ENCODE measurements at regions not wholly inside any gene's neighbourhood (a gene's known extent, or its start where the extent isn't known, plus 50 kb on each side); places are given as distances from the start of the nearest gene placed in this dataset.

DNA sequence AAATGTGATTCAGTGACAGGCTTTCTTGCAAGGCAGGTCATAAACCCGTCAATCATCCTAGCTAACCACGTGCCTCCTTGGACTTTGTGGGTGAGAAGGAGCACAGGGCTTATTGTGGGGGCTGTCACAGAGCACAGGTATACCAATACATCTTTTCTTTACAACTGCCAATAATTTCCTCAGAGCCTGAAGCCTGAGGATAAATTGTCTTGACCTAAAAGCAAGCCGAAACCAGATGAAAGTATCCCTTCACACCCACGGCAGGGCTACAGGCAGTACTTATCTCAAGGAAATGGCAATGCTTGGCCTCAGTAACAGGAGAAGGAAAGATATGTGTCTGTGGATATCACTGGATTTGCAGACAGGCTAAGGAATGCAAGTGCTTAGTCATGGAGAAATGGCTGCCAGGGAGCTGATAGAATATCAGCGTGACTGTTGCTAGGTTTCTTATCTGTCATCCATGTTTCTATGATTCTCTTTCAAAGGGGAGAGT lies 90.3 kb upstream of the ZNF366 start (continued):
- TF ChIP-seq, protein P1, sequence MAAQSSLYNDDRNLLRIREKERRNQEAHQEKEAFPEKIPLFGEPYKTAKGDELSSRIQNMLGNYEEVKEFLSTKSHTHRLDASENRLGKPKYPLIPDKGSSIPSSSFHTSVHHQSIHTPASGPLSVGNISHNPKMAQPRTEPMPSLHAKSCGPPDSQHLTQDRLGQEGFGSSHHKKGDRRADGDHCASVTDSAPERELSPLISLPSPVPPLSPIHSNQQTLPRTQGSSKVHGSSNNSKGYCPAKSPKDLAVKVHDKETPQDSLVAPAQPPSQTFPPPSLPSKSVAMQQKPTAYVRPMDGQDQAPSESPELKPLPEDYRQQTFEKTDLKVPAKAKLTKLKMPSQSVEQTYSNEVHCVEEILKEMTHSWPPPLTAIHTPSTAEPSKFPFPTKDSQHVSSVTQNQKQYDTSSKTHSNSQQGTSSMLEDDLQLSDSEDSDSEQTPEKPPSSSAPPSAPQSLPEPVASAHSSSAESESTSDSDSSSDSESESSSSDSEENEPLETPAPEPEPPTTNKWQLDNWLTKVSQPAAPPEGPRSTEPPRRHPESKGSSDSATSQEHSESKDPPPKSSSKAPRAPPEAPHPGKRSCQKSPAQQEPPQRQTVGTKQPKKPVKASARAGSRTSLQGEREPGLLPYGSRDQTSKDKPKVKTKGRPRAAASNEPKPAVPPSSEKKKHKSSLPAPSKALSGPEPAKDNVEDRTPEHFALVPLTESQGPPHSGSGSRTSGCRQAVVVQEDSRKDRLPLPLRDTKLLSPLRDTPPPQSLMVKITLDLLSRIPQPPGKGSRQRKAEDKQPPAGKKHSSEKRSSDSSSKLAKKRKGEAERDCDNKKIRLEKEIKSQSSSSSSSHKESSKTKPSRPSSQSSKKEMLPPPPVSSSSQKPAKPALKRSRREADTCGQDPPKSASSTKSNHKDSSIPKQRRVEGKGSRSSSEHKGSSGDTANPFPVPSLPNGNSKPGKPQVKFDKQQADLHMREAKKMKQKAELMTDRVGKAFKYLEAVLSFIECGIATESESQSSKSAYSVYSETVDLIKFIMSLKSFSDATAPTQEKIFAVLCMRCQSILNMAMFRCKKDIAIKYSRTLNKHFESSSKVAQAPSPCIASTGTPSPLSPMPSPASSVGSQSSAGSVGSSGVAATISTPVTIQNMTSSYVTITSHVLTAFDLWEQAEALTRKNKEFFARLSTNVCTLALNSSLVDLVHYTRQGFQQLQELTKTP (IDR thresholded peaks at IDR 0.05; ENCODE audit: low read depth in 1 of 2, partially characterized antibody in 2 of 2): peak; percentile 48 to 57
- TF ChIP-seq, protein P2, sequence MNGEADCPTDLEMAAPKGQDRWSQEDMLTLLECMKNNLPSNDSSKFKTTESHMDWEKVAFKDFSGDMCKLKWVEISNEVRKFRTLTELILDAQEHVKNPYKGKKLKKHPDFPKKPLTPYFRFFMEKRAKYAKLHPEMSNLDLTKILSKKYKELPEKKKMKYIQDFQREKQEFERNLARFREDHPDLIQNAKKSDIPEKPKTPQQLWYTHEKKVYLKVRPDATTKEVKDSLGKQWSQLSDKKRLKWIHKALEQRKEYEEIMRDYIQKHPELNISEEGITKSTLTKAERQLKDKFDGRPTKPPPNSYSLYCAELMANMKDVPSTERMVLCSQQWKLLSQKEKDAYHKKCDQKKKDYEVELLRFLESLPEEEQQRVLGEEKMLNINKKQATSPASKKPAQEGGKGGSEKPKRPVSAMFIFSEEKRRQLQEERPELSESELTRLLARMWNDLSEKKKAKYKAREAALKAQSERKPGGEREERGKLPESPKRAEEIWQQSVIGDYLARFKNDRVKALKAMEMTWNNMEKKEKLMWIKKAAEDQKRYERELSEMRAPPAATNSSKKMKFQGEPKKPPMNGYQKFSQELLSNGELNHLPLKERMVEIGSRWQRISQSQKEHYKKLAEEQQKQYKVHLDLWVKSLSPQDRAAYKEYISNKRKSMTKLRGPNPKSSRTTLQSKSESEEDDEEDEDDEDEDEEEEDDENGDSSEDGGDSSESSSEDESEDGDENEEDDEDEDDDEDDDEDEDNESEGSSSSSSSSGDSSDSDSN (IDR thresholded peaks at IDR 0.05; ENCODE audit: borderline replicate concordance in 1 of 2, low read depth in 2 of 2, low read length in 2 of 2): 0 out of 4 replicates have a peak, but pooled peaks of 1 of the 2 experiments have one; percentile 29
- TF ChIP-seq YBX1 (IDR thresholded peaks at IDR 0.05) (no peak), TAF9B (IDR thresholded peaks at IDR 0.05; ENCODE audit: partially characterized antibody) (peak; percentile 71), FOXA3 (CRISPR knock-in tag; conservative IDR thresholded peaks at IDR 0.05 in 1 of 2, IDR thresholded peaks at IDR 0.05 in 1 of 2) (no peak), DMBX1 (CRISPR knock-in tag; IDR thresholded peaks at IDR 0.05; ENCODE audit: borderline replicate concordance) (peak; percentile 88), NCOA4 (IDR thresholded peaks at IDR 0.05; ENCODE audit: partially characterized antibody) (no peak), ZNF23 (CRISPR knock-in tag; IDR thresholded peaks at IDR 0.05) (no peak), CHD4 (IDR thresholded peaks at IDR 0.05; ENCODE audit: insufficient read depth, insufficient replicate concordance, low read depth, low read length, poor library complexity, severe bottlenecking) (no peak), ARHGAP35 (IDR thresholded peaks at IDR 0.05; ENCODE audit: partially characterized antibody) (no peak), RBM34 (IDR thresholded peaks at IDR 0.05; ENCODE audit: borderline replicate concordance, insufficient read depth, low read length) (no peak), XRCC5 (IDR thresholded peaks at IDR 0.05; ENCODE audit: low read depth, low read length) (no peak), SAFB2 (IDR thresholded peaks at IDR 0.05; ENCODE audit: borderline replicate concordance, low read depth, low read length, severe bottlenecking) (no peak), C11orf30 (IDR thresholded peaks at IDR 0.05; ENCODE audit: low read depth) (peak; percentile 96), ZZZ3 (IDR thresholded peaks at IDR 0.05) (no peak), BCL6 (CRISPR knock-in tag; IDR thresholded peaks at IDR 0.05) (no peak), KHSRP (IDR thresholded peaks at IDR 0.05) (peak; percentile 73; the same call in 1 of the 2 replicates)
- TF ChIP-seq, protein P3, sequence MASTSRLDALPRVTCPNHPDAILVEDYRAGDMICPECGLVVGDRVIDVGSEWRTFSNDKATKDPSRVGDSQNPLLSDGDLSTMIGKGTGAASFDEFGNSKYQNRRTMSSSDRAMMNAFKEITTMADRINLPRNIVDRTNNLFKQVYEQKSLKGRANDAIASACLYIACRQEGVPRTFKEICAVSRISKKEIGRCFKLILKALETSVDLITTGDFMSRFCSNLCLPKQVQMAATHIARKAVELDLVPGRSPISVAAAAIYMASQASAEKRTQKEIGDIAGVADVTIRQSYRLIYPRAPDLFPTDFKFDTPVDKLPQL (IDR thresholded peaks at IDR 0.05; ENCODE audit: extremely low read depth, insufficient read length): no peak
- TF ChIP-seq, protein P4, sequence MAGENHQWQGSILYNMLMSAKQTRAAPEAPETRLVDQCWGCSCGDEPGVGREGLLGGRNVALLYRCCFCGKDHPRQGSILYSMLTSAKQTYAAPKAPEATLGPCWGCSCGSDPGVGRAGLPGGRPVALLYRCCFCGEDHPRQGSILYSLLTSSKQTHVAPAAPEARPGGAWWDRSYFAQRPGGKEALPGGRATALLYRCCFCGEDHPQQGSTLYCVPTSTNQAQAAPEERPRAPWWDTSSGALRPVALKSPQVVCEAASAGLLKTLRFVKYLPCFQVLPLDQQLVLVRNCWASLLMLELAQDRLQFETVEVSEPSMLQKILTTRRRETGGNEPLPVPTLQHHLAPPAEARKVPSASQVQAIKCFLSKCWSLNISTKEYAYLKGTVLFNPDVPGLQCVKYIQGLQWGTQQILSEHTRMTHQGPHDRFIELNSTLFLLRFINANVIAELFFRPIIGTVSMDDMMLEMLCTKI (IDR thresholded peaks at IDR 0.05; ENCODE audit: partially characterized antibody): no peak
- TF ChIP-seq, protein P5, sequence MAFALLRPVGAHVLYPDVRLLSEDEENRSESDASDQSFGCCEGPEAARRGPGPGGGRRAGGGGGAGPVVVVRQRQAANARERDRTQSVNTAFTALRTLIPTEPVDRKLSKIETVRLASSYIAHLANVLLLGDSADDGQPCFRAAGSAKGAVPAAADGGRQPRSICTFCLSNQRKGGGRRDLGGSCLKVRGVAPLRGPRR (CRISPR knock-in tag; IDR thresholded peaks at IDR 0.05): no peak
